Lung microvascular endothelial cell (primary cell): ENCODE measurements at regions not wholly inside any gene's neighbourhood (a gene's known extent, or its start where the extent isn't known, plus 50 kb on each side); places are given as distances from the start of the nearest gene placed in this dataset.
"Not testable (repeated sequence)": the region's sequence is repeated elsewhere in the genome, so short reads cannot be mapped to it uniquely, and the experiment has no call there.

Experiments used
- DNase-seq, 2 donors: peaks; one replicate each; pipeline versions ENCODE4 v3.0.0 to v3.0.0-alpha.2; 2010; ENCODE audit warnings: low read depth in 2 of 2

DNA sequence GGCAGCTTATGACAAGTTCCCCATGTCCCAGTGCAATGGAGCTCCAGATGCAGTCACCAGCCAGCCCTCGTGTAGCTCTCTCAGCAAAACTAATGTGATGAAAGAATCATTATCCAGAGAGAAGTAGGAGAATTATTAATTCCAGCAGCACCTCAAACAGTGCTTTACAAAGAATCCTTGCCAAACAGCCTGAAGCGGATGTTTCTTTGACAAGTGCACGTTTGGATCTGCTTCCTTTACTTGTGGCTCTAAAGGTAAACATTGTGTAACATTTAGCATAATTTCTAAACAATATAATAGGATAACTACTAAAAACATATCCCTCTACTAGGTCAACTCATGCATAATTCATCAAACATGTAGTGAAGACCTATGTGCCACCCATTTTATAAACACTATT is 197.0 kb downstream of the FAM181B start:
- no peak for DNase-seq

GRCh38 chr11:82533628-82534327 is 199.9 kb downstream of the FAM181B start:
- no peak for DNase-seq

GRCh38 chr11:82529936-82530335 is 203.7 kb downstream of the FAM181B start:
- DNase-seq = no peak

GRCh38 chr11:82527081-82527584 is 206.5 kb downstream of the FAM181B start:
- no peak for DNase-seq

DNA sequence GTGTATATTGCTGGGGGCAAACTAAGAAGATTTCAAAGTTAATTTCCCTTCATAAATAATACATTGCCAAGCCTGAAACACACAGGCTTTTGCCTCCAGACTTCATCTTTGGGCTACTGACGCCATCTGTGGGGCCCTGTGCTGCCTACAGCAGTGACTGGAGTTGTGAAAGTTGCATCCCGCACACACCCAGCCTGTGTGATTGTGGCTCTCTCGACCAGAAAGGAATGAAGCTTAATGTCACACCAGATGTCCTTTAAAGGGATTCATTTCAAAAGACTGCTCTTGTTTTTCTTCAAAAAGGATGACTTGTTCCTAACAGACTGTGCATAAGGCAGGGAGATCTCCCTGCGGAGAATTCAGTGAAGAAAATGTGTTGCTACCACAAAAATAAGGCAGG is 210.5 kb downstream of the FAM181B start:
- DNase-seq = no peak

- no peak for DNase-seq
Observed at GRCh38 chr11:82521427-82521826, 212.2 kb downstream of the FAM181B start.

DNA sequence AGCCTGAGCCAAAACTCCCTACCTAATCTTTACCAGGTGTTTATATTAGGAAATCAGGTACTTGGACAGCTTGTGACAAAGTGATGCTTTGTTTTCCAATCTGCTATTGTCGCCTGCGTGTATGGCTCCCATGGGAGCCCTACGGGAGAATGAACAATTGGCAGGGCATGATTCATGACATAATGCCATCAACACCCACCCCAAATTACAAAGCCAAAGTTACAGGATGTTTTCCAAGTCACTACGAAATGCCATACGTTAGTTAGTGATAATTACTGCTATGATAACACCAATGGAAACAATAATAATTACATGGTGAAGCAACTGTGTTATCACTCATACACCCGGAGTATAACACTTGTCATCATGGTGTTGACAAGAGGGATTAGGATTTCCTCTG is 226.4 kb downstream of the FAM181B start:
- DNase-seq = no peak

- DNase-seq = no peak
Observed at GRCh38 chr11:82505379-82505778, 228.3 kb downstream of the FAM181B start.

DNA sequence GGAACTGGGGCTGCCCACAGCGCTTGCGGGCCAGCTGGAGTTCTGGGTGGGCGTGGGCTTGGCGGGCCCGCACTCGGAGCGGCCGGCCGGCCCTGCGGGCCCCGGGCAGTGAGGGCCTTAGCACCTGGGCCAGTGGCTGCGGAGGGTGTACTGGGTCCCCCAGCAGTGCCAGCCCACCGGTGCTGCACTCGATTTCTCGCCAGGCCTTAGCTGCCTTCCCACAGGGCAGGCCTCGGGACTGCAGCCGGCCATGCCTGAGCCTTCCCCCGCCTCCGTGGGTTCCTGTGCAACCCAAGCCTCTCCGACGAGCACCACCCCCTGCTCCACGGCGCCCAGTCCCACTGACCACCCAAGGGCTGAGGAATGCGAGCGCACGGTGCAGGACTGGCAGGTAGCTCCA is 232.5 kb downstream of the FAM181B start:
- not testable (repeated sequence) for DNase-seq

- DNase-seq = peak in 1 of 2 donors; percentile 0
Observed at GRCh38 chr11:82494988-82495432, 238.7 kb downstream of the FAM181B start.

DNA sequence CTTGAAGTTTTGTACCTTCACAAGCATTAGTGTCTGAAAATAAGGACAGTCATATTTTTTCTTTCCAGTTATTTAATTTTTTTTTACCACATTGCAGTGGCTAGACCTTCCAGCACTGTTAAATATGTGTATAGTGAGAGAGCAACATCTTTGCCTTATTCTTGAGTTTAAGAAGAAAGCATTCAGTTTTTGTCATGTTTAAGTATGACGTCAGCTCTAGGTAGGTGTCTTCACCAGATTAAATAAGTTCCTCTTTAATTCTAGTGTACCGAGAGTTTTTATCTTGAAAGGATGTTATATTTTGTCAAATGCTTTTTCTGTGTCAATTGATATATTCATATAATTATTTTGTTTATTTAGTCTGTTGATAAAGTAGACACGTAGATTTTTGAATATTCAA is 258.8 kb downstream of the FAM181B start:
- no peak for DNase-seq

- DNase-seq = no peak
Observed at GRCh38 chr11:82465481-82465880, 268.2 kb downstream of the FAM181B start.

DNA sequence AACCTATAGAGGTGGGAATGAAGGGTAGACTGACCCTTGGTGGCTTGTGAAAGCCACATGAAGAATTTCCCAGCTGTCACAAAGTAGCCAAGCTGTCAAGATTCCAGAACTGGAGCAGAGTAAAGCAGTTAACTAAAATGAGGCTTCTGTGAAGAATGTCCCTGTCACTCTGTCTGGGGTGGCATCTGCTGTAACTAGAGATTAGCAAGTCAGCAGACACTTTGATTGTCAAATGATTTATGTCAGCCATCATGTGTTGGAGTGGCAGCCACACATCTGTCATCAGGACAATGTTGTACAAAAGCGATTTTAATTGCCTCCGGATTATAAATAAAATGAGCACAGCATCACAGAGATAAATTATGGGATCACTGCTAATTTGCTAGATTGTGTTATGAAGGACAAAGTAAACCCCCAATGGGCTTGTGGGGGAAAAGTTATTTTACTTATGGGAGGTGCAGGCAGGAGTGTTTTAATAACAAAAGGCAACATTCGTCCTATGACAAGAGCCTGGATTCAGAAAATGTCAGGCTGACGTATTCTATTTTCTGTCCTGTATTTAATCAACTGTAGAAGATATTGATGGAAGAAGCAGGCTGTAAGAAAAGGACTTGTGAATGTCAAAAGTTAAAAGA is 270.9 kb downstream of the FAM181B start:
- no peak for DNase-seq

GRCh38 chr11:82458761-82459160 is 274.9 kb downstream of the FAM181B start:
- DNase-seq = no peak

GRCh38 chr11:82458147-82458546 is 275.5 kb downstream of the FAM181B start:
- no peak for DNase-seq

DNA sequence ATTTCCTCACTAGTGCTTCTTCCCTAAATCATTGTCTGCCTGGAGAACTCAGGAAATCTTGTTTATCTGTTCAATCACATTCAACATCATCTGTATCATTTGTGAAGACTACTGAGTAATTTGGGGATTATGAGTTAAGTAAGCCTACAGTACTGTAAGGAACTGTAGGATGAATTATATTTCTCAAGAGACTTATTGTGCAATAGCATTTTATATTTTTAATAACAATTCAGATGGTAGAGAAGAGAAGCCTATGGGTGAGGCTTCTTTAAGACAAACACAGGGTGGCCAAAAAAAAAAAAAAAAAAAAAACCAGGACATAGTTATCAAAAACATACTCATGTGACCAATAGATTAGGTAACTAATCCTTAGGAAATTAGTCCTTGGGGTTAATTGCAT is 282.7 kb downstream of the FAM181B start:
- DNase-seq = no peak

DNA sequence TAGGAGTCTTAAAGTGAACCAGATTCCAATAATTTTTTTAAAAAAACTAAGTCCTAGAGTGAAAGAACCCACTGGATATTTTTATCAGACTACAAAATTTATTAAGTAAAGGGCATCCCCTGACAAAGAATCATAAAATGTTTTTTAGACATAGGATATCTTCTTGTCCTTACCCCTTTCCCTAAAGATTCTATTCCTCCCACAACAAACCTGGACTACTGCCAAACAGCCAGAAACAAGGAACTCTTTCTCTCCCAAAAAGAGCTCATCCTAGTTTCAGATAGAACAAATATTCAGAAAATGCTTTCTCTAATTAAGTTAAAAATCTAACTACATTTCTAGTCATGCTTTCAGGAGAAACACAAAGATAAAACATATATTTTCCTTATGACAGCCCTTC is 327.1 kb downstream of the FAM181B start:
- no peak for DNase-seq

- no peak for DNase-seq
Observed at GRCh38 chr11:82405421-82405820, 328.2 kb downstream of the FAM181B start.

DNA sequence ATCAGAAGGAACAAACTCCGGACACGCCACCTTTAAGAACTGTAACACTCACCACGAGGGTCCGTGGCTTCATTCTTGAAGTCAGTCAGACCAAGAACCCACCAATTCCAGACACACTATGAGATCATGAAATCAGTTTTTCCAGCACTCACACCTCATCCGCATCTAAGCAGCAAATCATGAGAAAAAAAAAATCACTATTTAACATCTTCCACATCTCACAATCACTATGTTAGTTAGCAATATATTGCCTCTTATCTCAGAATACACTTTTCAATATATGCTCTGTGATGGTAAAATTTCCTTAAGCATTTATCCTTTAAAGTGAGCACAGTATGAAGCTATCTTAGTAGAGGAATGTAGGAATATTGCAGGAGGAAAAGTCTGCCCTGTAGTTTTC is 328.7 kb downstream of the FAM181B start:
- no peak for DNase-seq

DNA sequence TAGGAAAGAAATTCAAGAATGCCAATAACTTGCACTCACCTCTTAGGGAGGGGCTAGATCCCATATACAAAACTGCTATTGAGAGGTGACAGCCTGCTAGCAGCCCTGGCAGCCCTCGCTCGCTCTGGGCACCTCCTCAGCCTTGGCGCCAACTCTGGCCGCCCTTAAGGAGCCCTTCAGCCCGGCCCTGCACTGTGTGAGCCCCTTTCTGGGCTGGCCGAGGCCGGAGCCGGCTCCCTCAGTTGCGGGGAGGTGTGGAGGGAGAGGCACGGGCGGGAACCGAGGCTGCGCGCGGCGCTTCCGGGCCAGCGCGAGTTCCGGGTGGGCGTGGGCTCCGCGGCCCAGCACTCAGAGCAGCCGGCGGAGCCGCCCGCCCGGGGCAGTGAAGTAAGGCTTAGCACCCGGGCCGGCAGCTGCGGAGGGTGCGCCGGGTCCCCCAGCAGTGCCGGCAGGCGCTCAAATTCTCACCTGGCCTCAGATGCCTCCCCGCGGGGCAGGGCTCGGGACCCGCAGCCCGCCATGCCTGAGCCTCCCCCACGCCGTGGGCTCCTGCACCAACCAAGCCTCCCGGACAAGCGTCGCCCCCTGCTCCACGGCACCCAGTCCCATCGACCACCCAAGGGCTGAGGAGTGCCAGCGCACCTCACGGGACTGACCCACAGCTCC is 329.9 kb downstream of the FAM181B start:
- no peak for DNase-seq

- DNase-seq = no peak
Observed at GRCh38 chr11:82398300-82398815, 335.3 kb downstream of the FAM181B start.

DNA sequence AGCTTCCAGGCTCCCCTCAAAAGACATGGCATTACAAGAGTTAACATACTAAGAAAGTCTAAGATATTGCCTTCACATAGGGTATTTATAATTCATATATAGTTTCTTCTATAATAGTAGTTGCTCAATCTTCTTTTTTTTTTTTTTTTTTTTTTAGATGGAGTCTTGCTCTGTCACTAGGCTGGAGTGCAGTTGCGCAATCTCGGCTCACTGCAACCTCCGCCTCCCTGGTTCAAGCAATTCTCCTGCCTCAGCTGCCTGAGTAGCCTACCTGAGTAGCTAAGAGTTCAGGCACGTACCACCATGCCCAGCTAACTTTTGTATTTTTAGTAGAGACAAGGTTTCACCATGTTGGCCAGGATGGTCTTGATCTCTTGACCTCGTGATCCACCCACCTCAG is 337.0 kb downstream of the FAM181B start:
- not testable (repeated sequence) for DNase-seq
